PC-9 (cell line): ENCODE measurements at regions not wholly inside any gene's neighbourhood (a gene's known extent, or its start where the extent isn't known, plus 50 kb on each side); places are given as distances from the start of the nearest gene placed in this dataset.

ENCODE experiments used
- EZH2 ChIP-seq: fragments of 200-600 bp; sonication (generic); IDR thresholded peaks from 2 replicates; pipeline ENCODE4 v1.8.0; 2017; ENCODE audit warnings: antibody characterized with exemption, low read depth
- TF ChIP-seq, protein P1 (sequence below): fragments of 200-600 bp; sonication (generic); conservative IDR thresholded peaks from 2 replicates; pipeline ENCODE4 v1.6.1; 2017; ENCODE audit warnings: mixed run types, antibody characterized with exemption, mild to moderate bottlenecking, moderate library complexity

- TF ChIP-seq, protein P1, sequence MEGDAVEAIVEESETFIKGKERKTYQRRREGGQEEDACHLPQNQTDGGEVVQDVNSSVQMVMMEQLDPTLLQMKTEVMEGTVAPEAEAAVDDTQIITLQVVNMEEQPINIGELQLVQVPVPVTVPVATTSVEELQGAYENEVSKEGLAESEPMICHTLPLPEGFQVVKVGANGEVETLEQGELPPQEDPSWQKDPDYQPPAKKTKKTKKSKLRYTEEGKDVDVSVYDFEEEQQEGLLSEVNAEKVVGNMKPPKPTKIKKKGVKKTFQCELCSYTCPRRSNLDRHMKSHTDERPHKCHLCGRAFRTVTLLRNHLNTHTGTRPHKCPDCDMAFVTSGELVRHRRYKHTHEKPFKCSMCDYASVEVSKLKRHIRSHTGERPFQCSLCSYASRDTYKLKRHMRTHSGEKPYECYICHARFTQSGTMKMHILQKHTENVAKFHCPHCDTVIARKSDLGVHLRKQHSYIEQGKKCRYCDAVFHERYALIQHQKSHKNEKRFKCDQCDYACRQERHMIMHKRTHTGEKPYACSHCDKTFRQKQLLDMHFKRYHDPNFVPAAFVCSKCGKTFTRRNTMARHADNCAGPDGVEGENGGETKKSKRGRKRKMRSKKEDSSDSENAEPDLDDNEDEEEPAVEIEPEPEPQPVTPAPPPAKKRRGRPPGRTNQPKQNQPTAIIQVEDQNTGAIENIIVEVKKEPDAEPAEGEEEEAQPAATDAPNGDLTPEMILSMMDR = no peak
- no peak for TF ChIP-seq EZH2
These were observed 543.8 kb downstream of the CSNK1G3 start for GRCh38 chr5:124055751-124056150.
